Retinal pigment epithelial cell (primary cell): ENCODE measurements at regions not wholly inside any gene's neighbourhood (a gene's known extent, or its start where the extent isn't known, plus 50 kb on each side); places are given as distances from the start of the nearest gene placed in this dataset.

ENCODE experiments used
- DNase-seq: peaks from one replicate; pipeline ENCODE4 v3.0.0-alpha.2; 2010; ENCODE audit warnings: low read depth
- H3K4me3 ChIP-seq: 2 replicates; pipeline ENCODE4 v1.5.1; 2011; ENCODE audit warnings: mild to moderate bottlenecking, low read length, control low read depth, moderate library complexity
- CTCF ChIP-seq: conservative IDR thresholded peaks from 2 replicates; pipeline ENCODE4 v1.5.1; 2011; ENCODE audit warnings: low read depth, low read length, control low read depth, inconsistent platforms

- no peak for DNase-seq
- TF ChIP-seq CTCF: no peak
- no peak overlapping the region for H3K4me3 ChIP-seq
These were observed 97.3 kb downstream of the HAPSTR1 start for GRCh38 chr16:9188721-9189120.

DNA sequence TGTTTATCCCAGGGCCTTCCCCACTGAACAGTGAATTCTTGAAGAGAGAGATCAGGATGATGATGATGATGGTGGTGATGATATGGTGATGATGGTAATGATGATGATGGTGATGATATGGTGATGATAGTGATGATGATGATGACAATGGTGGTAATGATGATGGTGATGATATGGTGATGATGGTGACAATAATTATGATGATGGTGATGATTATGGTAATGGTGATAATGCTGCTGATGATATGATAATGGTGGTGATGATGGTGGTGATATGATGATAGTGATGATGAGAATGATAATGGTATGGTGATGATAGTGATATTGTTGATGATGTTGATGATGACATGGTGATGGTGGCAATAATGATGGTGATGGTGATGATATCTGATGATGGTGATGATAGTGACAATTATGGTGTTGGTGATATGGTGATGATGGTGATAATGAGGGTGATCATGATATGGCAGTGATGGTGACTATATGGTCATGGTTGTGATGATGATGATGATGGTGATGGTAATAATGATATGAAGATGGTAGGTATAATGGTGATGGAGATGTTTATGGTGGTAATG is 99.9 kb downstream of the HAPSTR1 start:
- TF ChIP-seq CTCF: no peak
- no peak for DNase-seq
- H3K4me3 ChIP-seq: no peak overlapping the region

DNA sequence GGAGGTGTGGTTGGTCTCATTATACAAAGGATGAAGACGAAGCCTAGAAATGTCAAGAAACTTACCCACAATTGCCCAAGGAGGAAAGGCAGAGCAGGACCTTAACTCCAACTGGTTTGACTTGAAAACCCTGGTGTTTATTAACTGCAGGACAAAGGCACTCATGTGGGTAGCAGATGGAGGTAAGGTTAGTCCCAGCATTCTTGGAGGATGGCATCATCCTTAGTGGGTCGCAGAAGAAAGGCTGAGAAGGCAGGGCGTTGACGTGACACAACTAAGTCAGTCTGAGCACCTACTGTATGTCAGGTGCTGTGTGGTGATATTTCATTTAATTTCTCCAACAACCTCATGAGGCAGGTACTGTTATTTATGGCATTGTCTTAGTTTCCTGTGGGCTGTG is 101.3 kb downstream of the HAPSTR1 start:
- DNase-seq: no peak
- TF ChIP-seq CTCF: no peak
- H3K4me3 ChIP-seq: no peak overlapping the region

- DNase-seq: no peak
- no peak for TF ChIP-seq CTCF
- H3K4me3 ChIP-seq: no peak overlapping the region
These were observed 103.8 kb downstream of the HAPSTR1 start for GRCh38 chr16:9195287-9195686.

- no peak for DNase-seq
- no peak overlapping the region for H3K4me3 ChIP-seq
- TF ChIP-seq CTCF: no peak
These were observed 106.7 kb downstream of the HAPSTR1 start for GRCh38 chr16:9197957-9198661.

DNA sequence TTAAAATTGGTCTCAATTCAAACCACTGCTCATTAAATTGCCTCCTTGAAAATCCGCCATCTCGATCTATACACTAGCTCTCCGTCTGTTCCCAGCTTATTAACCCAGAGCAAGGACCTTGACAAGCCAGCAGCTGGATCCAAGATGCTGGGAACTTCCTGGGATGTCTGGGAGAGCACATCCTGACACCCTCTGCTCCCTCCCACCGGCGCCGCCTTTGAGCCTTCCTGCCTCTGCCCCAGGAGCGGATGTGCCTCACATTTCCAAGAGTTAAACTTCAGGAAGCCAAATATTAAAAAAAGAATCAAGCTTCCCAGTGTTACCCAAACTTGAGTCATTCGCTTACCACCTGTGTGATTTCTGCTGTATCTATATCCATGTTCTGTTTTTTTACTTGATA is 107.9 kb downstream of the HAPSTR1 start:
- TF ChIP-seq CTCF: no peak

GRCh38 chr16:9199751-9200150 is 108.3 kb downstream of the HAPSTR1 start:
- DNase-seq: no peak
- no peak for TF ChIP-seq CTCF
- no peak overlapping the region for H3K4me3 ChIP-seq

More for the DNA sequence above, 107.9 kb downstream of the HAPSTR1 start:
- no peak overlapping the region for H3K4me3 ChIP-seq
- no peak for DNase-seq
